ENCODE measurements at regions not wholly inside any gene's neighbourhood (a gene's known extent, or its start where the extent isn't known, plus 50 kb on each side); places are given as distances from the start of the nearest gene placed in this dataset.

DNA sequence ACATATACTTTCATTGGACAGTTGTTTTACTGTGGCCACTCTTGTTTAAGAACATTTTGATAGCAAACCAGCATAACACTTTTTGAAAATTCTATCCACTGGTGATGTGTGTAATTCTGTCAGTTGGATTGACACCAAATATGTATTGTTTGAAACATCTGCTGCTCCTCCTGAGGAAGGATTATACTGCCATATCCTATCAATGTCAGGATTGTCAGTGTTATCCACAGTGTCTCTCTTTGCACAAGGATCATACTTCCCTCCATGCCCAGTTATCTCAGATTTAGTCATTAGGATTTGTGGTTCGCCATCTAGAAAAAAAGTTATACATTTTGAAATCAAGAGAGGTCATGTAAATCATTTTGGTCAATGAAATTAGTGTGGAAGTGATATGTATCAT, 1859.6 kb downstream of the C4orf33 start:
- Histone ChIP-seq H3K14ac (replicated peaks; ENCODE audit: low read depth, low read length) (no peak overlapping the region), H3K4me3 (ENCODE audit: insufficient read depth, low read depth, low read length) (no peak overlapping the region), H3K36me3 (ENCODE audit: control insufficient read depth, insufficient read depth, low read length) (no peaks in the 10 kb centered on the region), H2BK5ac (ENCODE audit: low read depth, low read length, poor library complexity, severe bottlenecking) (no peak overlapping the region), H2BK120ac (ENCODE audit: low read depth, low read length) (no peak overlapping the region), H3K79me1 (ENCODE audit: low read depth in 1 of 2, low read length in 2 of 2) (no peaks in the 10 kb centered on the region), H3K9ac (ENCODE audit: low read depth, low read length) (no peak overlapping the region), H3K4me1 (ENCODE audit: control insufficient read depth, insufficient read depth, low read length) (no peaks in the 10 kb centered on the region), H2BK20ac (ENCODE audit: low read depth, low read length) (no peak overlapping the region), H3K18ac (ENCODE audit: low read depth, low read length) (no peak overlapping the region), H3K27me3 (ENCODE audit: control insufficient read depth, insufficient read depth, low read length) (no peaks in the 10 kb centered on the region), H2AFZ (replicated peaks; ENCODE audit: low read length, poor library complexity) (no peak overlapping the region), H3K23ac (ENCODE audit: low read depth, low read length) (no peak overlapping the region), H3K9me3 (ENCODE audit: control insufficient read depth, insufficient read depth, low read length) (no peaks in the 10 kb centered on the region), H2AK5ac (ENCODE audit: low read depth, low read length) (no peak overlapping the region), H2BK15ac (ENCODE audit: low read depth, low read length) (no peak overlapping the region), H3K9me1 (ENCODE audit: insufficient read depth, low read length) (no peaks in the 10 kb centered on the region), H2AK9ac (replicated peaks; ENCODE audit: low read depth, low read length, poor library complexity) (no peak overlapping the region), H4K5ac (ENCODE audit: low read depth, low read length) (no peak overlapping the region), H4K20me1 (ENCODE audit: insufficient read depth, low read length) (no peaks in the 10 kb centered on the region), H4K91ac (ENCODE audit: insufficient read depth, low read depth, low read length) (no peak overlapping the region), H3K4me2 (ENCODE audit: low read depth, low read length) (no peak overlapping the region), H4K8ac (ENCODE audit: low read depth in 2 of 2, low read length in 2 of 2) (no peak overlapping the region), H3K27ac (ENCODE audit: insufficient read depth, low read length) (no peak overlapping the region), H3K56ac (ENCODE audit: extremely low read depth, insufficient read depth, low read length) (no peak overlapping the region), H3K4ac (ENCODE audit: low read depth, low read length) (no peak overlapping the region)
- in situ Hi-C loops (cut with MboI; ENCODE audit: low sequenced_read_pairs) (no loop called here), dilution Hi-C loops (cut with HindIII; ENCODE audit: low sequenced_read_pairs, unreplicated experiment) (no loop called here), intact Hi-C loops (cut with micrococcal nuclease) (loop anchor here (10.0 kb wide), 1 partner anchor 141 kb away; no protein-coding TSS in a partner anchor)
- BruUV-seq (replicated peaks) = no TSS peak
- WGBS, 2 experiments (ENCODE audit: extremely low coverage in 2 of 2, insufficient read length in 1 of 2) = no CpG with 5 or more reads among the region's 1 CpG
- TF ChIP-seq MAFK (IDR thresholded peaks at IDR 0.05; ENCODE audit: low read depth, low read length) (no peak), FOS (IDR thresholded peaks at IDR 0.05; ENCODE audit: low read depth, low read length) (no peak), BHLHE40 (IDR thresholded peaks at IDR 0.05; ENCODE audit: low read depth, low read length) (no peak), RAD21 (IDR thresholded peaks at IDR 0.05; ENCODE audit: low read length) (no peak), ELK1 (IDR thresholded peaks at IDR 0.05; ENCODE audit: borderline replicate concordance, low read depth, low read length) (no peak), SMC3 (IDR thresholded peaks at IDR 0.05; ENCODE audit: low read depth, low read length) (no peak), MXI1 (IDR thresholded peaks at IDR 0.05; ENCODE audit: borderline replicate concordance, low read depth, low read length) (no peak)
- TF ChIP-seq, protein P1, sequence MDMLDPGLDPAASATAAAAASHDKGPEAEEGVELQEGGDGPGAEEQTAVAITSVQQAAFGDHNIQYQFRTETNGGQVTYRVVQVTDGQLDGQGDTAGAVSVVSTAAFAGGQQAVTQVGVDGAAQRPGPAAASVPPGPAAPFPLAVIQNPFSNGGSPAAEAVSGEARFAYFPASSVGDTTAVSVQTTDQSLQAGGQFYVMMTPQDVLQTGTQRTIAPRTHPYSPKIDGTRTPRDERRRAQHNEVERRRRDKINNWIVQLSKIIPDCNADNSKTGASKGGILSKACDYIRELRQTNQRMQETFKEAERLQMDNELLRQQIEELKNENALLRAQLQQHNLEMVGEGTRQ (IDR thresholded peaks at IDR 0.05; ENCODE audit: low read depth, low read length) = no peak
- CTCF ChIA-PET = no interaction called here
- DNase-seq (no peak), ATAC-seq (ENCODE audit: low read depth) (no peak)
- POLR2A ChIA-PET (ENCODE audit: unreplicated experiment) = no interaction called here

Measured in IMR-90 (cell line).